Keratinocyte (primary cell): ENCODE measurements at regions not wholly inside any gene's neighbourhood (a gene's known extent, or its start where the extent isn't known, plus 50 kb on each side); places are given as distances from the start of the nearest gene placed in this dataset.

ENCODE experiments used
- DNase-seq: peaks from one replicate; pipeline ENCODE4 v3.0.0-alpha.2; 2011; ENCODE audit warnings: low read depth, missing footprints, low spot score
- FAIRE-seq: peaks from 2 replicates; lab custom pipeline; 2011; peaks lifted over from hg19 to GRCh38; lab: Jason Lieb, UNC
- H2AFZ ChIP-seq: 2 replicates; pipeline ENCODE4 v1.6.0; 2012; ENCODE audit warnings: low read length, control low read depth, inconsistent platforms; ENCODE audit not compliant: control insufficient read depth
- H3K27ac ChIP-seq: 2 replicates; pipeline ENCODE4 v1.5.1; 2011; ENCODE audit warnings: low read length; ENCODE audit not compliant: control insufficient read depth, insufficient read depth
- H3K27me3 ChIP-seq: 3 replicates; pipeline ENCODE4 v1.6.0; 2011; ENCODE audit warnings: low read length; ENCODE audit not compliant: control insufficient read depth, insufficient read depth; ENCODE audit errors: extremely low read depth
- H3K36me3 ChIP-seq, 2 experiments: 2 replicates in 1 of 2; 3 replicates in 1 of 2; pipeline ENCODE4 v1.5.1; 2011; ENCODE audit warnings: low read length in 2 of 2, mild to moderate bottlenecking in 1 of 2; ENCODE audit not compliant: control insufficient read depth in 2 of 2, insufficient read depth in 2 of 2; ENCODE audit errors: extremely low read depth in 1 of 2
- H3K4me1 ChIP-seq: 3 replicates; pipeline ENCODE4 v1.5.1; 2011; ENCODE audit warnings: low read length; ENCODE audit not compliant: control insufficient read depth, insufficient read depth; ENCODE audit errors: extremely low read depth
- H3K4me2 ChIP-seq: 3 replicates; pipeline ENCODE4 v1.6.0; 2011; ENCODE audit warnings: low read depth, low read length; ENCODE audit not compliant: control insufficient read depth, insufficient read depth; ENCODE audit errors: extremely low read depth
- H3K4me3 ChIP-seq, 3 experiments: fragments of 200-600 bp in 1 of 3; sonication (generic) in 1 of 3; 2 replicates in 2 of 3; 3 replicates in 1 of 3; pipeline ENCODE4 v1.5.1; 2011 to 2016; ENCODE audit warnings: low read length in 3 of 3, mild to moderate bottlenecking in 3 of 3, control low read depth in 2 of 3, inconsistent platforms in 1 of 3, low read depth in 1 of 3, mixed read lengths in 1 of 3, mixed run types in 1 of 3, moderate library complexity in 1 of 3; ENCODE audit not compliant: control insufficient read depth in 2 of 3, insufficient read depth in 2 of 3; ENCODE audit errors: extremely low read depth in 1 of 3
- H3K79me2 ChIP-seq: 2 replicates; pipeline ENCODE4 v1.6.0; 2012; ENCODE audit warnings: low read length; ENCODE audit not compliant: control insufficient read depth, insufficient read depth
- H3K9ac ChIP-seq: 3 replicates; pipeline ENCODE4 v1.6.0; 2011; ENCODE audit warnings: low read length; ENCODE audit not compliant: control insufficient read depth, insufficient read depth; ENCODE audit errors: extremely low read depth
- H3K9me1 ChIP-seq: 3 replicates; pipeline ENCODE4 v1.6.0; 2011; ENCODE audit warnings: low read length; ENCODE audit not compliant: control insufficient read depth, insufficient read depth; ENCODE audit errors: extremely low read depth
- H3K9me3 ChIP-seq: 2 replicates; pipeline ENCODE4 v1.5.1; 2012; ENCODE audit warnings: low read depth, low read length; ENCODE audit not compliant: control insufficient read depth
- H4K20me1 ChIP-seq: 3 replicates; pipeline ENCODE4 v1.6.0; 2011; ENCODE audit warnings: low read length; ENCODE audit not compliant: control insufficient read depth, insufficient read depth; ENCODE audit errors: extremely low read depth
- CTCF ChIP-seq, 3 experiments: IDR thresholded peaks in 1 of 3; conservative IDR thresholded peaks in 1 of 3; optimal IDR thresholded peaks in 1 of 3; 2 replicates in 2 of 3; 3 replicates in 1 of 3; pipeline versions ENCODE3 to v1.5.1; 2011; ENCODE audit warnings: low read length in 3 of 3, mild to moderate bottlenecking in 3 of 3, moderate library complexity in 2 of 3, control low read depth in 1 of 3, inconsistent platforms in 1 of 3; ENCODE audit not compliant: insufficient read depth in 2 of 3; ENCODE audit errors: extremely low read depth in 1 of 3
- EZH2 ChIP-seq: IDR thresholded peaks from one replicate; pipeline ENCODE4 v1.6.1; 2012; ENCODE audit warnings: inconsistent platforms, mild to moderate bottlenecking, low read length, moderate library complexity
- dilution Hi-C: fragments of 300-500 bp; cut with MboI; formaldehyde crosslinking; loops from one replicate; pipeline ENCODE4 v1.7.0; 2020; ENCODE audit warnings: low sequenced_read_pairs; ENCODE audit not compliant: extremely low pct_ligation_motif_present

GRCh38 chr10:46227571-46227935 is 59.2 kb upstream of the ANTXRL start:
- Histone ChIP-seq H3K9ac (no peak overlapping the region), H3K27ac (no peak overlapping the region), H3K4me2 (no peak overlapping the region), H2AFZ (no peak overlapping the region), H3K4me1 (peaks cover 7% of the 10 kb centered on the region), H3K79me2 (no peaks in the 10 kb centered on the region), H3K9me1 (no peaks in the 10 kb centered on the region), H4K20me1 (no peaks in the 10 kb centered on the region), H3K9me3 (no peaks in the 10 kb centered on the region), H3K4me3 (no peak overlapping the region), H3K36me3 (no peaks in the 10 kb centered on the region), H3K27me3 (peaks cover 9% of the 10 kb centered on the region)
- dilution Hi-C loops, result no loop called here
- TF ChIP-seq CTCF (optimal IDR thresholded peaks at IDR 0.05 in 1 of 3, IDR thresholded peaks at IDR 0.05 in 1 of 3, conservative IDR thresholded peaks at IDR 0.05 in 1 of 3; ENCODE audit: extremely low read depth in 1 of 3, insufficient read depth in 2 of 3, low read length in 3 of 3) (no peak), EZH2 (no peak)
- DNase-seq (no peak), FAIRE-seq (no peak)

DNA sequence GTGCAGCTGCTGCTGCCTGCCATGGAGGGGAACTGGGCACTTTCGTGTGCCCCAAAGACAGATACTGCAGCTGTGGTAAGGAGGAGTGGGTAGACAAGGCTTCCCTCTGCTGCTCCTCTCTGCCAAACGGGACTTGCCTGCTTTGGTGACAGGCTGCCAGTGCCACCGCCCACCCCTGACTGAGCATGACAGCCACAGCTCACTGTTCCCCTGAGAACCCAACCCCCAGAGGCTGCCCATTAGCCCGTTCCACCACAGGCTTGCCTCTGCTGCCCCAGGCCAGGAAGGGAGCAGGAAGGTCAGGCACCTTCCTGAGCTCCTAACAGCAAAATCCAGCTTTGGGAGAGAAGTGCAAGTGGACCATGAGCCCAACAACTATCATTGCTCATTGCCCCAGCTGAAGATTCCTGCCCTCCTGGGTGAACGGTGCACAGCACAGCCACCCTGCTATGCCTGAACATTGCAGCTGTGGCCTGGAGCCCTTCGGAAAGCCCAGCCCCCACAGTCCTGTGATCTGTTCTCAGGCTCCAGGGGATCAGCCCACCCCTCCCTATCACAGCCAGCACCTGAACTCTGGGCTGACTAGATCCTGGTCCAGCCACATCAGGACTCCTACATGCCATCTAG is 58.7 kb upstream of the ANTXRL start:
- no peaks in the 10 kb centered on the region for H4K20me1 ChIP-seq
- H3K79me2 ChIP-seq, result no peaks in the 10 kb centered on the region
- FAIRE-seq (no peak), DNase-seq (no peak)
- TF ChIP-seq EZH2 (no peak), CTCF (optimal IDR thresholded peaks at IDR 0.05 in 1 of 3, IDR thresholded peaks at IDR 0.05 in 1 of 3, conservative IDR thresholded peaks at IDR 0.05 in 1 of 3; ENCODE audit: extremely low read depth in 1 of 3, insufficient read depth in 2 of 3, low read length in 3 of 3) (no peak)
- dilution Hi-C loops, result no loop called here
- H2AFZ ChIP-seq, result no peak overlapping the region
- no peaks in the 10 kb centered on the region for H3K36me3 ChIP-seq
- no peak overlapping the region for H3K4me3 ChIP-seq
- H3K4me1 ChIP-seq, result peaks cover 7% of the 10 kb centered on the region
- no peaks in the 10 kb centered on the region for H3K9me3 ChIP-seq
- no peak overlapping the region for H3K9ac ChIP-seq
- no peaks in the 10 kb centered on the region for H3K9me1 ChIP-seq
- H3K27ac ChIP-seq, result no peak overlapping the region
- H3K27me3 ChIP-seq, result peaks cover 9% of the 10 kb centered on the region
- H3K4me2 ChIP-seq, result no peak overlapping the region
